ENCODE measurements at regions not wholly inside any gene's neighbourhood (a gene's known extent, or its start where the extent isn't known, plus 50 kb on each side); places are given as distances from the start of the nearest gene placed in this dataset.

DNA sequence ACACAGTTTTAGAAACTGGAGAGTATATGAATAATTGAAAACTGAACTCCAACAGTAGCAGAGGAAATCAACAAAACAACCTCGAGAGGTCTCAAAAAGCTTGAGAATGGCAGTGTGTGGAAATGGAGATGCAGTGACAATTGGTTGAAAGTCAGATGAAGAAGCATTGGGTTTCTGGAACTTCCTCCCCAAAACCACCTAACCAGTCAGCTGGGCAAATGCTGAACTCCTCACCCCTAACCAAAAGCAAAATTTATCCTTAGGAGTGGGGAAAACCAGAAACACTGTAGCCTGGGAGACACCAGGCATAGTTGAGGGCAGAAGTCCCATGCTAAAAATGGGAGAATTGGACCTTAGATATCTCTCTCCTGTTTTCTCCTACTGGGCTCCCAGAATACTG lies 109.9 kb downstream of the TANC2 start:
- Histone ChIP-seq H3K9ac (ENCODE audit: extremely low read depth, insufficient read length, low read length) (no peak overlapping the region), H3K79me2 (ENCODE audit: insufficient read depth, low read length) (no peaks in the 10 kb centered on the region), H3K4ac (ENCODE audit: low read depth, low read length) (no peak overlapping the region), H3K23ac (ENCODE audit: insufficient read length, low read depth, low read length) (no peak overlapping the region), H3K14ac (ENCODE audit: insufficient read depth, low read length) (no peak overlapping the region), H2BK120ac (ENCODE audit: low read depth, low read length, poor library complexity, severe bottlenecking) (no peak overlapping the region), H4K8ac (replicated peaks; ENCODE audit: insufficient read length, low read depth, low read length) (no peak overlapping the region), H2BK5ac (ENCODE audit: insufficient read length, low read length) (no peak overlapping the region), H3T11ph (ENCODE audit: low read length) (no peak overlapping the region), H3K27me3 (ENCODE audit: insufficient read depth, low read length) (no peaks in the 10 kb centered on the region), H4K91ac (ENCODE audit: insufficient read length, low read depth, low read length) (no peak overlapping the region), H3K9me3 (ENCODE audit: control insufficient read depth, low read depth, low read length) (no peaks in the 10 kb centered on the region), H4K5ac (ENCODE audit: insufficient read length, low read depth, low read length) (no peak overlapping the region), H4K20me1 (ENCODE audit: control insufficient read depth, insufficient read depth, insufficient read length) (no peaks in the 10 kb centered on the region), H3K23me2 (ENCODE audit: insufficient read length, low read depth, low read length, poor library complexity, severe bottlenecking) (no peaks in the 10 kb centered on the region), H2BK20ac (ENCODE audit: low read depth, low read length, poor library complexity, severe bottlenecking) (no peak overlapping the region), H2AK5ac (ENCODE audit: insufficient read length, low read length) (no peak overlapping the region), H2BK12ac (ENCODE audit: insufficient read length, low read depth, low read length) (no peak overlapping the region), H2BK15ac (ENCODE audit: low read depth, low read length) (no peak overlapping the region), H3K79me1 (ENCODE audit: insufficient read depth, low read depth, low read length, poor library complexity, severe bottlenecking) (no peaks in the 10 kb centered on the region), H2AFZ (ENCODE audit: low read length) (no peak overlapping the region), H3K4me2 (ENCODE audit: insufficient read depth, insufficient read length, low read length) (no peak overlapping the region), H3K4me1 (ENCODE audit: insufficient read depth, low read length) (no peaks in the 10 kb centered on the region), H3K18ac (ENCODE audit: insufficient read length, low read depth, low read length) (no peak overlapping the region), H3K56ac (ENCODE audit: insufficient read length, low read depth, low read length) (no peak overlapping the region), H3K27ac (ENCODE audit: insufficient read length, low read depth, low read length) (no peak overlapping the region)
- TF ChIP-seq, protein P1, sequence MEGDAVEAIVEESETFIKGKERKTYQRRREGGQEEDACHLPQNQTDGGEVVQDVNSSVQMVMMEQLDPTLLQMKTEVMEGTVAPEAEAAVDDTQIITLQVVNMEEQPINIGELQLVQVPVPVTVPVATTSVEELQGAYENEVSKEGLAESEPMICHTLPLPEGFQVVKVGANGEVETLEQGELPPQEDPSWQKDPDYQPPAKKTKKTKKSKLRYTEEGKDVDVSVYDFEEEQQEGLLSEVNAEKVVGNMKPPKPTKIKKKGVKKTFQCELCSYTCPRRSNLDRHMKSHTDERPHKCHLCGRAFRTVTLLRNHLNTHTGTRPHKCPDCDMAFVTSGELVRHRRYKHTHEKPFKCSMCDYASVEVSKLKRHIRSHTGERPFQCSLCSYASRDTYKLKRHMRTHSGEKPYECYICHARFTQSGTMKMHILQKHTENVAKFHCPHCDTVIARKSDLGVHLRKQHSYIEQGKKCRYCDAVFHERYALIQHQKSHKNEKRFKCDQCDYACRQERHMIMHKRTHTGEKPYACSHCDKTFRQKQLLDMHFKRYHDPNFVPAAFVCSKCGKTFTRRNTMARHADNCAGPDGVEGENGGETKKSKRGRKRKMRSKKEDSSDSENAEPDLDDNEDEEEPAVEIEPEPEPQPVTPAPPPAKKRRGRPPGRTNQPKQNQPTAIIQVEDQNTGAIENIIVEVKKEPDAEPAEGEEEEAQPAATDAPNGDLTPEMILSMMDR (conservative IDR thresholded peaks at IDR 0.05), result no peak
- no peak overlapping the region for H3K4me3 Mint-ChIP-seq
- no peaks in the 10 kb centered on the region for H3K9me3 Mint-ChIP-seq
- peaks cover 0 to 3% of the 10 kb centered on the region in 2 experiments; a peak in 1 of 4 replicates for H3K4me1 Mint-ChIP-seq
- H3K36me3 Mint-ChIP-seq (ENCODE audit: insufficient read depth in 1 of 3, low read depth in 3 of 3), result no peaks in the 10 kb centered on the region
- no peaks in the 10 kb centered on the region; the same call in 1 of the 2 replicates for H3K27me3 Mint-ChIP-seq (ENCODE audit: low read depth)
- no peak for DNase-seq
- no CpG with 5 or more reads among the region's 1 CpG for WGBS (ENCODE audit: extremely low coverage, insufficient read length, low lambda C conversion rate)
- H3K27ac Mint-ChIP-seq, result no peak overlapping the region
